HG02678 (cell line): ENCODE measurements at regions not wholly inside any gene's neighbourhood (a gene's known extent, or its start where the extent isn't known, plus 50 kb on each side); places are given as distances from the start of the nearest gene placed in this dataset.
"Not testable (repeated sequence)": the region's sequence is repeated elsewhere in the genome, so short reads cannot be mapped to it uniquely, and the experiment has no call there.

Experiments
- ATAC-seq: cut with Tn5 transposase; IDR thresholded peaks from one replicate; pipeline ENCODE4 v1.9.1; 2021; ENCODE audit warnings: mild to moderate bottlenecking, moderate library complexity; ENCODE audit not compliant: unreplicated experiment

GRCh38 chr1:232364654-232365382 is 265.1 kb downstream of the SIPA1L2 start:
- ATAC-seq: no peak

GRCh38 chr1:232363008-232363407 is 266.9 kb downstream of the SIPA1L2 start:
- ATAC-seq: no peak

- no peak for ATAC-seq
These were observed 272.5 kb downstream of the SIPA1L2 start for GRCh38 chr1:232357416-232357815.

- no peak for ATAC-seq
These were observed 274.5 kb downstream of the SIPA1L2 start for GRCh38 chr1:232355162-232356006.

GRCh38 chr1:232353001-232353400 is 276.9 kb downstream of the SIPA1L2 start:
- no peak for ATAC-seq

- no peak for ATAC-seq
These were observed 277.6 kb downstream of the SIPA1L2 start for GRCh38 chr1:232352366-232352765.

GRCh38 chr1:232351335-232351734 is 278.6 kb downstream of the SIPA1L2 start:
- ATAC-seq: no peak

- ATAC-seq: no peak
These were observed 283.1 kb downstream of the SIPA1L2 start for GRCh38 chr1:232346844-232347243.

- ATAC-seq: no peak
These were observed 285.0 kb downstream of the SIPA1L2 start for GRCh38 chr1:232344791-232345399.

GRCh38 chr1:232344186-232344585 is 285.7 kb downstream of the SIPA1L2 start:
- ATAC-seq: not testable (repeated sequence)

GRCh38 chr1:232340446-232340845 is 289.5 kb downstream of the SIPA1L2 start:
- no peak for ATAC-seq

- ATAC-seq: no peak
These were observed 290.9 kb downstream of the SIPA1L2 start for GRCh38 chr1:232339073-232339472.

GRCh38 chr1:232335741-232336293 is 294.1 kb downstream of the SIPA1L2 start:
- no peak for ATAC-seq

- no peak for ATAC-seq
These were observed 294.7 kb downstream of the SIPA1L2 start for GRCh38 chr1:232335261-232335660.

- no peak for ATAC-seq
These were observed 295.1 kb downstream of the SIPA1L2 start for GRCh38 chr1:232334811-232335210.

GRCh38 chr1:232334246-232334645 is 295.7 kb downstream of the SIPA1L2 start:
- no peak for ATAC-seq

GRCh38 chr1:232333419-232333767 is 296.5 kb downstream of the SIPA1L2 start:
- ATAC-seq: no peak

GRCh38 chr1:232332710-232333418 is 297.1 kb downstream of the SIPA1L2 start:
- not testable (repeated sequence) for ATAC-seq

- no peak for ATAC-seq
These were observed 300.7 kb downstream of the SIPA1L2 start for GRCh38 chr1:232329103-232329813.

GRCh38 chr1:232328486-232329102 is 301.3 kb downstream of the SIPA1L2 start:
- no peak for ATAC-seq
